NCI-H345 treated with DMSO at 0.1 percent for 48 hours (cell line): ENCODE measurements at regions not wholly inside any gene's neighbourhood (a gene's known extent, or its start where the extent isn't known, plus 50 kb on each side); places are given as distances from the start of the nearest gene placed in this dataset.
A peak's percentile ranks its signal among the peaks of the same experiment; 100 is the strongest.
"Not testable (repeated sequence)": the region's sequence is repeated elsewhere in the genome, so short reads cannot be mapped to it uniquely, and the experiment has no call there.

Experiments
- DNase-seq: peaks from one replicate; lab custom pipeline; 2025; ENCODE audit not compliant: unreplicated experiment; lab: John Stamatoyannopoulos, UW

- DNase-seq, result no peak
These were observed 57.6 kb downstream of the CCDC59 start for GRCh38 chr12:82300611-82301010.

DNA sequence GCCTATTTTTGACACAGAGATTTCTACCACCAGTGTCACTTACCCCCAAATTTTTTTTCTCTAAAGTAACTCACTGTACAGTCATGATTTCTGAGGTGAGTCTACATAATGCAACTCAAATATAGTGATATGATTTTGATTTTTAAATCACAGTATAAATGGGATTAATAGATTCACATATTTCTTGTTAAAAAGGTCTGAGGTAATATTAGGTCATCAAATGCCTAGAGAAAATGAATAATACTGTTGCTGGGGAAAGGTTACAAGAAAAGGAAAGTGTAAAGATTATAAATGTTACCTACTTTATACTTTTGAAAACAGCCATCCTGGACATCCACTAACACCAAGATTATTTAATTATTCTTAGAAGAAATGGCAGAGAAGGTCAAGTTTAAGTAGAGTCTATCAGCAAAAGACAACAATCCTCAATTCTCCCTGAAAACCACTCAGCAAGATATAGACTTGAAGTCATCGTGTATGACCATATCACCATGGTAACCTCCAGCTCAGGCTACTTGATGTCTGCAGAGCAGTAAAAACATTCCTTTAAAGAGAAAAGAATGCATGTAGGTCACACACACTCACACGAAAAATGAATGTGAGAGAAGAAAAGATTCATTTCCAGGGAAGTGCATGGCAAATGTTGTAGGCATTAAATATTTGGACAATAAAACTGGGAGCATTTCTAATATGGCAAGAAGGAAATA is 58.7 kb downstream of the CCDC59 start:
- DNase-seq, result no peak

DNA sequence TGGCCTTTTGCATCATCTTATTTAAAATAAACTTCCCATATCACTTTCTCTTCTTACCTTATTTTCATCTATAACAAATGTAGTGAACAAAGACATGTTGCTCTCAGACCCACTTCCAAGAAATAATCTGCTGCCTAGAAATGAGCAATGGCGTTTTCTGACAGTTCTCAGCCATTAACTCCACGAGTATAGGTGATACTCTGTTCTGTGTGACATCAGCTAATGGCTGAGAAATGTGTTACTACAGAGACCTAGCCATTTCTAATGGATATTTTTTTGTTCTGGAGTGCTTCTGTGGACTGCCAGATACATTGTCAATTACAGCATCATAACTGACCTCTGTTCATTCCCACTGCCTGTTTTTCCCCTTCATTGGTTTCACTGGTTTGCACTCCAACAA is 67.8 kb downstream of the CCDC59 start:
- no peak for DNase-seq

- not testable (repeated sequence) for DNase-seq
These were observed 76.9 kb downstream of the CCDC59 start for GRCh38 chr12:82281335-82281734.

DNA sequence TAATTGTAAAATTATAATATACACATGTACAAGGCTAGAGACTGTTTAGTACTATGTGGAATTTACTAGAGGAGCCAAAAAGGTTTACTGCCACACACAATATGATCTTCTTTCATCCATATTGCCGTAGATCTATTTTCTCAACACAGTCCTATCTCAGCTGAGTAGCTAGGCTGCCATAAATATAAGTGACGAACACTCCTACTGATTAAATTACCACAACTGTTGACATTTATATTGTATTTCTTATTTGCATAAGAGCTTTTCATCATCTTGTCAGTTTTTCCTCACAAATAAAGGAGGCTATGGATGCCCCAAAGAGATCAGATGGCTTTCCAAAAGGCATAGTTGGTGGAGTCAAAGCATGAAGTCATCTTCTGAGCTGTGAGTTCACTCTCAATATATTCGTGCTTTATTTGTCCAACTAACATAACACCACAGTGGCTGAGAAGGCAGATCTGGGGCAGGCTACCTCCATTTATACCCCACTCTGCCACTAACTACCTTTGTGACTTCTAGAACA is 78.6 kb downstream of the CCDC59 start:
- no peak for DNase-seq

GRCh38 chr12:82277582-82277981 is 80.6 kb downstream of the CCDC59 start:
- DNase-seq, result no peak

DNA sequence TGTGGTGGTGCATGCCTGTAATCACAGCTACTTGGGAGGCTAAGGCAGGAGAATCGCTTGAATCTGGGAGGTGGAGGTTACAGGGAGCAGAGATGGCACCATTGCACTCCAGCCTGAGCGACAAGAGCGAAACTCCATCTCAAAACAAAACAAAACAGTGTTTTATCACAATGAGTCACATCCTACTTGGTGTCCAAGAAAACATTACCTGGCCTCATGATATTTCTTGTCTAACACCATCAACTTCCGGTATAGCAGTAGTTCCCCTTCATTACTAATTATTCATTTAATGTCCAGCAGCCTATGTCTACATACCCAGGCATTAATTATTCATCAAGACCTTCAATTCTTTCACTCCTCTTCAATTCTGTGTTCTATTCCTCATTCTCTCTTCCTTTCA is 115.5 kb downstream of the CCDC59 start:
- no peak for DNase-seq

DNA sequence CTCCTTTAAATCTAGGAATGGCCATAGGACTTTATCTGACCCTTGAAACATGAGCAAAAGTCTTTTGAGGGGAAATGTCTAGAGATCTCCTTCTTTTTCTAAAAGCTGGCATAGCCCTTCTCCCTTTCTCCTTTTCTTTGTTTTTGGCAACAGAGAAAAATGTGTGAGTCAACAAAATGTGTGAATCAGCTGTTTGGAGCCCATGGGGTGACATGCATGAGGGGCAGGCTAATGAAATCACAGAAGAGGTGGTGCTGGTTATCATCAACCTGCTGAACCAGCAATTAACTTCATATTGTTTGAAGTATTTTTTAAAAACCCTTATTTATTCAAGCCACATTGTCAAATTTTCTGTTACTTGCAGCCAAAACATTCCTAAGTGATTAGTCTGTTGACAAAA is 132.3 kb downstream of the CCDC59 start:
- no peak for DNase-seq

- no peak for DNase-seq
These were observed 134.8 kb downstream of the CCDC59 start for GRCh38 chr12:82223426-82223825.

- no peak for DNase-seq
These were observed 141.7 kb downstream of the CCDC59 start for GRCh38 chr12:82216475-82216874.

DNA sequence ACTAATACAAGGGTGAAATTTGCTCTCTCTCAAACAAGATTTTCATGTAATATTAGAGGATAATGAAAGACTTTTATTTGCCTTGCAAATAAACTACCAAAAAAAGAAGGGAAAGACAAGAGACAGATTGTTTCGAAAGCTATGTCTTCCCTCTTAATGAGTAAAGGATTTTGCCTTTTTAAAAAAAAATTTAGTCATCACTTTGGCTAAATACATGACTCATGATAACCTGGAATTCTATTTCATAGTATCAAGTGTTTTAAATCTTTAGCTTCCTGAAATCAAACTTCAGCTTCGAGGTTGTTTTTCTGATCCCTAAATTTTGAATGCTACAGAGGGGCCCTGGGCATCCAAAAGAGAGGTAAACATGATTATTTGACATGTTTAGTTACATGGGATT is 144.4 kb downstream of the CCDC59 start:
- DNase-seq, result no peak

- no peak for DNase-seq
These were observed 147.3 kb downstream of the CCDC59 start for GRCh38 chr12:82210882-82211281.

DNA sequence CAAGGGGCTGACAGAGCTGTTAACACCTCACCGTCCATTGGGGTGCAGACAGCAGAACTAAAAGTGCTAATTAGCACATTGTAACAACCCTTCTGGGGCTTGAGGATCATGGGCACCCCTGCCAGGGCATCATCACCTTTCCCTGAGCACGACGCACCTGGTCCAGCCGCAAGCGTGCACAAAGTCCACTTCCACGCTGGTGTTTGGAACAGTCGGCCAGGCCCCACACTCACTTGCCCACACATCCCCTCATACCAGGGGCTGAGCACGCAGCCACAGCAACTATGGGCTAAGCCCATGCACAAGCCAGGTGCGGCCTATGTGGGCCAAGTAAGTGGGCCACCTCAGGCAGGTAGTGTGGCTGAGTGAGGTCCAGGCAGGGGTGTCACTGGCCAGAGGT is 148.7 kb downstream of the CCDC59 start:
- no peak for DNase-seq

- no peak for DNase-seq
These were observed 150.6 kb downstream of the CCDC59 start for GRCh38 chr12:82207556-82207955.

DNA sequence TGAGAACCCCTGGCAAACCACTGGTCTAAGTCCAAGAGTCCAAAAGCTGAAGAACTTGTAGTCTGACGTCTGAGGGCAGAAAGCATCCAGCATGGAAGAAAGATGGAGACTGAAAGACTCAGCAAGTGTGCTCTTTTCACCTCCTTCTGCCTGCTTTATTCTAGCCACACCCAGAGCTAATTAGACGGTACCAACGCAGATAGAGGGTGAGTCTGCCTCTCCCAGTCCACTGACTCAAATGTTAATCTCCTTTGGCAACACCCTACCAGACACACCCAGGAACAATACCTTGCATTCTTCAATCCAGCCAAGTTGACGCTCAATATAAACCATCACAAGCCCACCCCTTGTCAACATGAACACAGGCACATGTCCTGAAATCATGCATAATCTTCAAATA is 155.1 kb downstream of the CCDC59 start:
- no peak for DNase-seq

DNA sequence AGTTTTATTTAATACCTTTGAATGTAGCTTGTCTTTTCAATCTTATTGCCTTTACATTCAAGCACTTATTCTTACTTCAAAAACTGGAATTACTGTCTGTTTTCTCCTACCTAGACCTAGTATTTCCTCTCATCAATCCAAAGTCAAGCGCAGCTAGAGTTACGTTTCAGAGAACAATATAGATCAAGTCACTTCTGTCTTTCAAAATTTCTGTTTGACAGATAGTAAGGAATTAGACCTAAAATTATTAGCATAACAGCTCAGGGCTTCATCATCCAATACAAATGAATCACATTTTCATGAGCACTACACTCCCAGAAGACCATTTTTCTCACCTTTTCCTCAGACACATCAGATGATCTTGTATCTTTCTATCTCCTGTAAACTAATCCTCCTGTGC is 170.6 kb downstream of the CCDC59 start:
- no peak for DNase-seq

DNA sequence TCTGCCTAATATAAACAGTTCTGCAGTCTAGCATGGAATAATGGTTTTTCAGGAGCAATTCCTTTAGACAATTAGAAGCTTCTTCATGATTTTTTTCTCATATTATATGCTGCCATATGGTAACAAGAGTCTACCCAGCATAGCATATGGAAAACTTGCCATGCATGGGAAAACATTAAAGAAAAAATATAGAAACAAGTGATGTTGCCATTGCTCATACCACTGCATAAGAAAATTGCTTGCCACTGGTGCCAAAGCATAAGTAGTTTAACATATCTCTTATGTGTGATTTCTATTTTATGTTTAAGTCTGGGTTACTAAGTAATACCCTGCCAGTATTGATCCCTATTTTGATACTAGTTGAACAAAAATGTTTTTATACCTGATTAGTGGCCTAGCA is 171.2 kb downstream of the CCDC59 start:
- no peak for DNase-seq

GRCh38 chr12:82186282-82186681 is 171.9 kb downstream of the CCDC59 start:
- no peak for DNase-seq

GRCh38 chr12:82184844-82185243 is 173.3 kb downstream of the CCDC59 start:
- no peak for DNase-seq

DNA sequence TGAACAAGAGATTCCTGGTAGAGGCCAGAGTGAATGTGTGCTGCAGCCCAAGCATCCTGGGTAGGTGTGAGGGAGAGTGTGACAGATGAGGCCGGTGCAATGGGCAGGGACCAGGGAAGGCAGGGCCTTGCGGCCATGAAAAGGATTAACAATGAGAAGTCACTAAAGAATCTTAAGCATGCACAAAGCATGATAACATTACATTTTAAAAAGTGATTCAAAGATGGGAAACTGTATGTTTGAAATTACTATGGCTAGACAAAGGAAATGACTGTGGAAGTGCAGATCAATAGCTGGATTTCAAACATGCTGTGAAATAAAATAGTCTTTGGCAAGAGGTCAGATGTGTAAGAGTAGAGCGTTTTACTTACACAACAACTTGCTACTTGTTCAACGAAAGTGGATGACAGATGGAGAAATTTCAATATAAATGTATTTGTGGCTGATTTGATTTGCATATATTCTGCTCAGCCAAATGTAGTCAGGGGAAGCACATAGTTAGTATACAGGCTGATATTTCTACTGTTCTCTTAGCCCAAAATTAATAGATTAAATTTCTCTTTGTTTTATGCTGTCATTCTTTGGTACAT is 175.5 kb downstream of the CCDC59 start:
- no peak for DNase-seq

DNA sequence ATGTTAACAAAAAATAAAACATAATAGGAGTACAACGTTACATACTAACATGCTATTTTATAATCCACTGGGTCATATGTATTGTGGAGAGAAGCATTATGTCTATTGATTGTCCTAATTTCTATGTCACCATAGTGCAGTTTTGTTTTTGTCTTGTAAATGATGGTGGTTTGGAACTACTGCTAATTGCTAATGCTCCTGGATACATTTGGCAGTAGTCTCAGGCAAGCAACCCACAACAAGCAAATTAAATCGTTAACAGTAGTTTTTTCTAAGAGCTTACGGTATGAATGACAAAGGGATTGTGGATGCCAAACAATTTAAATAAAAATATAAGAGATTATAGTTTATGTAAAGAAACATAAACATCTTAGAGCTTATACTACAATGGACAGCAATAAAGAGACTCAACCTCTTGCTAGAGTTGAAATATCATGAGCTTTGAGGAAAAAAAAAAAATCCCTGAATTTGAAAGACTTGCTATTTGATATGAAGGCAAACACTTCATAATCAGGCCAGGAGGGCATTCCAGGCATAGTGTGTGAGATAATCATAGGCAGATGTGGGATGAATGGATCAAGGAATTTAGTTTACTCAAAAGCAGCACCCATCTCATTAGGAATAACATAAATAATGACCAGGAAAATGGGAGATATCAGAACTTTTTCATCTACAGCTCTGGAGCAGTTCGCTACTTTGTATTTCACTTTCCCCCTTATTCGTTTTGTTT is 181.3 kb downstream of the CCDC59 start:
- DNase-seq, result no peak

- DNase-seq, result peak; percentile 71
These were observed 182.2 kb downstream of the CCDC59 start for GRCh38 chr12:82176026-82176425.
